ENCODE measurements at regions not wholly inside any gene's neighbourhood (a gene's known extent, or its start where the extent isn't known, plus 50 kb on each side); places are given as distances from the start of the nearest gene placed in this dataset.

GRCh38 chr11:8800520-8801110 lies 110.4 kb upstream of the AKIP1 start:
- no peak for DNase-seq

- DNase-seq, result no peak
Observed at GRCh38 chr11:8801121-8801520, 109.9 kb upstream of the AKIP1 start.

GRCh38 chr11:8802251-8802650 lies 108.7 kb upstream of the AKIP1 start:
- DNase-seq, result no peak

- no peak for DNase-seq
Observed at GRCh38 chr11:8803973-8804372, 107.0 kb upstream of the AKIP1 start.

- no peak for DNase-seq
Observed at GRCh38 chr11:8805296-8805695, 105.7 kb upstream of the AKIP1 start.

- no peak for DNase-seq
Observed at GRCh38 chr11:8806974-8807373, 104.0 kb upstream of the AKIP1 start.

- no peak for DNase-seq
Observed at GRCh38 chr11:8807544-8808225, 103.3 kb upstream of the AKIP1 start.

GRCh38 chr11:8808226-8808585 lies 102.8 kb upstream of the AKIP1 start:
- no peak for DNase-seq

GRCh38 chr11:8809241-8809938 lies 101.6 kb upstream of the AKIP1 start:
- DNase-seq, result no peak

GRCh38 chr11:8809939-8810539 lies 101.0 kb upstream of the AKIP1 start:
- peak; percentile 37 for DNase-seq

- peak; percentile 86 for DNase-seq
Observed at GRCh38 chr11:8810540-8811301, 100.3 kb upstream of the AKIP1 start.

- DNase-seq, result no peak
Observed at GRCh38 chr11:8811571-8811970, 99.4 kb upstream of the AKIP1 start.

GRCh38 chr11:8812438-8812837 lies 98.6 kb upstream of the AKIP1 start:
- DNase-seq, result no peak

GRCh38 chr11:8813658-8814057 lies 97.3 kb upstream of the AKIP1 start:
- peak; percentile 50 for DNase-seq

GRCh38 chr11:8814209-8814922 lies 96.6 kb upstream of the AKIP1 start:
- no peak for DNase-seq

GRCh38 chr11:8814923-8815240 lies 96.1 kb upstream of the AKIP1 start:
- DNase-seq, result no peak

- DNase-seq, result no peak
Observed at GRCh38 chr11:8818421-8818820, 92.6 kb upstream of the AKIP1 start.

GRCh38 chr11:8820401-8820800 lies 90.6 kb upstream of the AKIP1 start:
- no peak for DNase-seq

GRCh38 chr11:8822469-8822868 lies 88.5 kb upstream of the AKIP1 start:
- no peak for DNase-seq

- DNase-seq, result no peak
Observed at GRCh38 chr11:8823174-8823742, 87.7 kb upstream of the AKIP1 start.

GRCh38 chr11:8826139-8826786 lies 84.7 kb upstream of the AKIP1 start:
- no peak for DNase-seq

Data from NCI-H1092 (cell line).